NCI-H1417 treated with DMSO at 0.1 percent for 48 hours (cell line): ENCODE measurements at regions not wholly inside any gene's neighbourhood (a gene's known extent, or its start where the extent isn't known, plus 50 kb on each side); places are given as distances from the start of the nearest gene placed in this dataset.

ENCODE experiments used
- DNase-seq: peaks from one replicate; lab custom pipeline; 2025; lab: John Stamatoyannopoulos, UW

DNA sequence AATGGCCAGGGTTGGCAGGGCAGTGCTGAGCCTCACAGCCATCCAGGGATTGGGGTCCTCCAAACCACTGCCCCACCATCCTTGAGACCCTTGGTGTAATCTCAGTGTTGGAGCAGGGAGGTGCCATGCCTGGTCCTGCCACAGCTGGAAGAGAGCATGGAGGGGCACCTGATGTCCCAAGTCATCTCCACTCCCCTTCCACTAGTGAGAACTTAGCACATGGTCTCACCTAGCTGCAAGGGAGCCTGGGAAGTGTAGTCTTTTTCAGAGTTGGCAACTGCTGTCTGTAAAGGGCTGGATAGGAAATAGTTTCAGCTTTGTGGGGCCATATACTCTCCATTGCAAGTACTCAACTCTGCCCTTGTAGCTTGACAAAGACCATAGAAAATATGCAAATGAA is 238.7 kb downstream of the RPS24 start:
- no peak for DNase-seq

GRCh38 chr10:78274491-78274890 is 240.8 kb downstream of the RPS24 start:
- DNase-seq: no peak

GRCh38 chr10:78276139-78276538 is 242.5 kb downstream of the RPS24 start:
- DNase-seq: no peak

GRCh38 chr10:78277314-78278057 is 243.8 kb downstream of the RPS24 start:
- DNase-seq: no peak

- no peak for DNase-seq
Observed at GRCh38 chr10:78278058-78278404, 244.4 kb downstream of the RPS24 start.

DNA sequence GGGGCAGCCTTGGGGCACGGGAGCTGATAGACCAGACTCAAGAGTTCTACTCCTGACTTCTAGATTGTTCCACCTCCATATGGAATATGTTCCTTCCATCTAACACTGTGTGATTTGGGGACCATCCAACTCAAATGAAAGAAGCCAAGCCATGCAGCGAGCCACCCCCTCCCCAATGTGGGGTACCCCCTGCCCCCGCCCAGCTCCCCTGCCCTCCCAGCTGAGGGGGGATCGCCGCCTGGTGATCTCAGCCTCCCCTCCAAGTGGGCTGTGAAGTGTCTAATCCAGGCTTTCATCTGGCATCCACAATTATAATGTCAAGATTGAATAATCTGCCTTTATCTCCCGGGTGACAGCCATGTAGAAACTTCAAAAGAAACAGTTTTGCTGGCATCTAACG is 246.1 kb downstream of the RPS24 start:
- DNase-seq: no peak

- no peak for DNase-seq
Observed at GRCh38 chr10:78280604-78281003, 246.9 kb downstream of the RPS24 start.

- no peak for DNase-seq
Observed at GRCh38 chr10:78281627-78282026, 248.0 kb downstream of the RPS24 start.

- DNase-seq: no peak
Observed at GRCh38 chr10:78283069-78283682, 249.5 kb downstream of the RPS24 start.

- DNase-seq: no peak
Observed at GRCh38 chr10:78284381-78284780, 250.7 kb downstream of the RPS24 start.

DNA sequence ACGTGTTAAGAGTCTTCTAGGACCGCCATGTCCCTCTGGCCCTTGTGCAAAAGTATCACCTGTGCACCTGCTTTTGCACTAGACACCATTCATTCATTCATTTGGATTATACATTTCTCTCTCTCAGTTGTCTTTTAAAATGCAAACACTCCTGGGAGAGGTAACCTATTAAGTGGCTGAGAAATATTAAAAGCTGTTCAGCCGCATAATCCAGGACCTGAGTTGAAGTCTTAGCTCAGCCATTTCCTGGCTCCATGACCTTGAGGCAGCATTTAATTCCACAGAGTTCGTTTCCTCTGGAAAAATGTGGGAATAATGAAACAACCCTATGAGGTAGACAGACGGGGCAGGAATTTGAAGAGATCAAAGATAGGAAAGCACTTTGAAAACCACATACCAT is 251.6 kb downstream of the RPS24 start:
- DNase-seq: no peak

DNA sequence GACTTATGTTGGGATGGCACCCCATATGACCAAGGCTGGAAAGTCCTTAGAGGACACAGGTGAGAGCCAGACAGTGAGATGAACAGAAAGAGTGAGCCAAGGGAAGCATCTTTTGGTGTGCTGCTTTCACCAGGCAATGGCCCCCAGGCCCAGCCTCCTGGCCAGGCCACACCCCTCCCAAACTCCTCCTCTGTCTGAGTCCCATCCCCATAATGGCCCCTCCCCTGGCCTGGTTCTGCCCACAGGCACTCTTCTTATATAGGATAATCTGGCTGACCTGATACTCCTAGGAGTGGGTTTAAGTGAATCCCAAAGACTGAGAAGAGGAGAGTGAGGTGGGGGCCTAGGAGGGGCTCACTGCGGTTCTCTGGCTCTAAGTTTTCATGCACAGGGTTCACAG is 252.5 kb downstream of the RPS24 start:
- no peak for DNase-seq

DNA sequence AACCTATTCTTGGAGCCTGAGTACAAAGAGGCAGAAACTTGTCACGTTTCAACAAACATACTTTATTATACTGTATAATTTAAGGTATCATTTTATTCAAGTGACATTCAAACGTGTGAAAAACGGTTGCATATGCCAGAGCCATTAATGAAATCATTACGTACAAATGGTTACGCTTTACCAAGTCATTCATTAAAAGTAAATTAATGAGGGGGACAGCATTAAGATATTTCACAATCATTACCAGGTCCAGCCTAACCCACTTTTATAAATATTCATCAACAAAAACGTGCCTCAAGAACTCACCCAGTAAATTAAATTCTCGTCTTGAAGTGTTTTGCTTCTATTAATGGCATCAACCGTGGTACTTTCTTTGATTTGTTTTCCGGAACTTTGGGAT is 253.0 kb downstream of the RPS24 start:
- DNase-seq: no peak

- DNase-seq: no peak
Observed at GRCh38 chr10:78287618-78288017, 254.0 kb downstream of the RPS24 start.

GRCh38 chr10:78288663-78289062 is 255.0 kb downstream of the RPS24 start:
- no peak for DNase-seq

GRCh38 chr10:78290131-78290750 is 256.6 kb downstream of the RPS24 start:
- no peak for DNase-seq

GRCh38 chr10:78291722-78292121 is 258.1 kb downstream of the RPS24 start:
- no peak for DNase-seq

GRCh38 chr10:78292250-78292981 is 258.8 kb downstream of the RPS24 start:
- DNase-seq: no peak

- no peak for DNase-seq
Observed at GRCh38 chr10:78292982-78293865, 259.6 kb downstream of the RPS24 start.

GRCh38 chr10:78295242-78295641 is 261.6 kb downstream of the RPS24 start:
- no peak for DNase-seq

DNA sequence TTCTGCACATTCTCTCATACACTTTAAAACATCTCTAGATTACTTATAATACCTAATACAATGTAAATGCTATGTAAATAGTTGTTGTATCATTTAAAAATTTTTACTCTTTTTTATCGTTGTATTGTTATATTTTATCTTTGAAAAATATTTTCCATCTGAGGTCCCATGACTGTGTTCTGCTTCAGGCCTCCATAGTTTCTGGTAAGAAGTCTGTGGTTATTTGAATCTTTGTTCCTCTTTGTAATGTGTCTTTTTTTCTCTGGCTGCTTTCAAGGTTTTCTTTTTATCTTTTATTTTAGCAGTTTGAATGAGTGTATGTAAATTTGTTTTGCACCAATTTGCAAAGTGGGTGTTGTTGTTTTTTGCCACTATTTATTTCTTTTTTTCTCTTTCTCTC is 263.1 kb downstream of the RPS24 start:
- DNase-seq: no peak

GRCh38 chr10:78297997-78298396 is 264.3 kb downstream of the RPS24 start:
- no peak for DNase-seq
